Large intestine (tissue), 3 donors: ENCODE measurements at regions not wholly inside any gene's neighbourhood (a gene's known extent, or its start where the extent isn't known, plus 50 kb on each side); places are given as distances from the start of the nearest gene placed in this dataset.
"Not testable (repeated sequence)": the region's sequence is repeated elsewhere in the genome, so short reads cannot be mapped to it uniquely, and the experiment has no call there.

Source experiments
- DNase-seq, 2 donors: peaks; one replicate each; pipeline versions ENCODE4 v3.0.0 to v3.0.0-alpha.2; 2013
- H3K27ac ChIP-seq: one replicate; pipeline ENCODE4 v1.5.1; 2013; ENCODE audit warnings: low read length
- H3K27me3 ChIP-seq: 2 replicates; pipeline ENCODE4 v1.6.1; 2013; ENCODE audit warnings: low read length; ENCODE audit not compliant: control insufficient read depth, insufficient read depth
- H3K36me3 ChIP-seq: 2 replicates; pipeline ENCODE4 v1.6.1; 2013; ENCODE audit warnings: low read length; ENCODE audit not compliant: control insufficient read depth, insufficient read depth
- H3K4me1 ChIP-seq: one replicate; pipeline ENCODE4 v1.6.1; 2013; ENCODE audit warnings: low read length; ENCODE audit not compliant: control insufficient read depth, insufficient read depth
- H3K4me3 ChIP-seq: one replicate; pipeline ENCODE4 v1.5.1; 2013; ENCODE audit warnings: low read length
- H3K9me3 ChIP-seq: one replicate; pipeline ENCODE4 v1.6.1; 2013; ENCODE audit warnings: mild to moderate bottlenecking, low read depth, low read length, moderate library complexity; ENCODE audit not compliant: control insufficient read depth
- WGBS: methylation state at CpG from one replicate; pipeline ENCODE4 v1.1.5; 2013; ENCODE audit warnings: low lambda C conversion rate; ENCODE audit not compliant: insufficient coverage; 5-methylcytosine and 5-hydroxymethylcytosine counted together

DNA sequence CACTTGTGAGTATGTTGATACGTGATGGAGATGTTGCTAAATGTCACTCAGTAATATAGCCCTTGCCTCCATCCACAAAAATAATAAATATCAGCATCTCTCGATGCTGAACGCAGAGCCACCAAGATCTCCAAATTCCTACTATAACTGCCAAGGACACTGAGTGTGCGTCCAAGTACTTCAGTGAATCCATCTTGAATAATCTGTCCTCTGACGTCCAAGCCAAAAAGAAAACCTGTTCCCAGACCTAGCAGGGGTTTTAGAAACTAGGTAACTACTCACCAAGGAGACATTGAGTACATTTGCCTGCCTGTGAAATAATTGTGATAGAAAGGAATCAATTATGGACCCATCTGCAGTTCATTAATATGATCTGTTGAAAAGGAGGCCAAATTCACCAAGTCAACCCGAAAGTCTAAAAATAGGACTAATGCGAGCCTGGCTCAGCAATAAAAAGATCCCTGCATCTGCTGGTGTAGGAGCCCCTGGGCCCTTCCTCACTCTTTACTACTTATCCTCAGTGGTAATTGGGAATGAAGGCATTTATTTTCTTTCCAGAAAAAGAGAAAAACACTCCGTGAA lies 226.9 kb upstream of the IRF2BP2 start:
- no peaks in the 10 kb centered on the region for H3K9me3 ChIP-seq
- H3K36me3 ChIP-seq, result no peaks in the 10 kb centered on the region
- no peak overlapping the region for H3K4me3 ChIP-seq
- no peak overlapping the region for H3K27ac ChIP-seq
- WGBS, result 93% methylated on average over 3 of the region's 8 CpGs
- no peaks in the 10 kb centered on the region for H3K27me3 ChIP-seq
- no peaks in the 10 kb centered on the region for H3K4me1 ChIP-seq
- DNase-seq, result no peak

- WGBS, result no CpG with 5 or more reads among the region's 7 CpGs
- Histone ChIP-seq H3K27me3 (no peaks in the 10 kb centered on the region), H3K9me3 (no peaks in the 10 kb centered on the region), H3K4me3 (no peak overlapping the region), H3K4me1 (no peaks in the 10 kb centered on the region), H3K36me3 (no peaks in the 10 kb centered on the region), H3K27ac (no peak overlapping the region)
- no peak for DNase-seq
These were observed 226.2 kb upstream of the IRF2BP2 start for GRCh38 chr1:234836045-234836681.

GRCh38 chr1:234835239-234835638 lies 225.3 kb upstream of the IRF2BP2 start:
- no peak overlapping the region for H3K4me3 ChIP-seq
- no peaks in the 10 kb centered on the region for H3K36me3 ChIP-seq
- no peaks in the 10 kb centered on the region for H3K27me3 ChIP-seq
- no peak overlapping the region for H3K27ac ChIP-seq
- WGBS, result no CpG with 5 or more reads among the region's 2 CpGs
- H3K9me3 ChIP-seq, result no peaks in the 10 kb centered on the region
- H3K4me1 ChIP-seq, result no peaks in the 10 kb centered on the region
- DNase-seq, result no peak

GRCh38 chr1:234833646-234834045 lies 223.7 kb upstream of the IRF2BP2 start:
- no peaks in the 10 kb centered on the region for H3K9me3 ChIP-seq
- H3K4me1 ChIP-seq, result no peaks in the 10 kb centered on the region
- H3K27me3 ChIP-seq, result no peaks in the 10 kb centered on the region
- H3K36me3 ChIP-seq, result no peaks in the 10 kb centered on the region
- WGBS, result 100% methylated on average over 1 of the region's 4 CpGs
- H3K27ac ChIP-seq, result no peak overlapping the region
- no peak for DNase-seq
- H3K4me3 ChIP-seq, result no peak overlapping the region

GRCh38 chr1:234833118-234833517 lies 223.1 kb upstream of the IRF2BP2 start:
- DNase-seq, result no peak
- H3K27ac ChIP-seq, result no peak overlapping the region
- H3K9me3 ChIP-seq, result no peaks in the 10 kb centered on the region
- no CpG with 5 or more reads among the region's 4 CpGs for WGBS
- no peak overlapping the region for H3K4me3 ChIP-seq
- no peaks in the 10 kb centered on the region for H3K4me1 ChIP-seq
- no peaks in the 10 kb centered on the region for H3K36me3 ChIP-seq
- H3K27me3 ChIP-seq, result no peaks in the 10 kb centered on the region

DNA sequence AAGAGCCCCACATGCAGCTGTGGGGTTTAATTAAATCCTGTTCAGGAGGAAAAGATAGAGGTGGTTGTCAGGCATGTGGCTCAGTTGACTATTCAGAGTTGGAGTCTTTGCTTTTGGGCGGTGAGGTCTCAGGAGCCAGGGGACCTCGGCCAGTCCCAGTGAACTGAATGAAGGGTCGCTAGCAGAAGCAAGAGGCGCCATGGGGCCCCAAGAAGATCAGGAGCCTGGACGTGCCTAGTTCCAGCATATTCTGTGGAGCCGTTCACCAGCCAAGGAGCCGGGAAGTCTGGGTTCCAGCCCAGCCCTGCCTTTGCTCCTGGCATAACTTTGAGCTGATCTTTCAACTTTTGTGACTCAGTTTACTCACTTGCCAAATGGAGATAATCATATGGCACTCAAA lies 217.7 kb upstream of the IRF2BP2 start:
- no peak overlapping the region for H3K27ac ChIP-seq
- H3K27me3 ChIP-seq, result no peaks in the 10 kb centered on the region
- peaks cover 37% of the 10 kb centered on the region for H3K4me1 ChIP-seq
- H3K36me3 ChIP-seq, result no peaks in the 10 kb centered on the region
- WGBS, result no CpG with 5 or more reads among the region's 7 CpGs
- H3K9me3 ChIP-seq, result no peaks in the 10 kb centered on the region
- no peak for DNase-seq
- no peak overlapping the region for H3K4me3 ChIP-seq

GRCh38 chr1:234827181-234827580 lies 217.2 kb upstream of the IRF2BP2 start:
- Histone ChIP-seq H3K27ac (no peak overlapping the region), H3K4me1 (peaks cover 42% of the 10 kb centered on the region), H3K27me3 (no peaks in the 10 kb centered on the region), H3K36me3 (no peaks in the 10 kb centered on the region), H3K9me3 (no peaks in the 10 kb centered on the region), H3K4me3 (no peak overlapping the region)
- no peak for DNase-seq
- WGBS, result no CpG with 5 or more reads among the region's 1 CpG

- no peak for DNase-seq
- Histone ChIP-seq H3K4me3 (no peak overlapping the region), H3K36me3 (no peaks in the 10 kb centered on the region), H3K9me3 (no peaks in the 10 kb centered on the region), H3K27ac (peak overlapping the region; percentile 31), H3K27me3 (no peaks in the 10 kb centered on the region), H3K4me1 (peaks cover 42% of the 10 kb centered on the region)
- no CpG with 5 or more reads among the region's 7 CpGs for WGBS
These were observed 216.4 kb upstream of the IRF2BP2 start for GRCh38 chr1:234826352-234826751.

DNA sequence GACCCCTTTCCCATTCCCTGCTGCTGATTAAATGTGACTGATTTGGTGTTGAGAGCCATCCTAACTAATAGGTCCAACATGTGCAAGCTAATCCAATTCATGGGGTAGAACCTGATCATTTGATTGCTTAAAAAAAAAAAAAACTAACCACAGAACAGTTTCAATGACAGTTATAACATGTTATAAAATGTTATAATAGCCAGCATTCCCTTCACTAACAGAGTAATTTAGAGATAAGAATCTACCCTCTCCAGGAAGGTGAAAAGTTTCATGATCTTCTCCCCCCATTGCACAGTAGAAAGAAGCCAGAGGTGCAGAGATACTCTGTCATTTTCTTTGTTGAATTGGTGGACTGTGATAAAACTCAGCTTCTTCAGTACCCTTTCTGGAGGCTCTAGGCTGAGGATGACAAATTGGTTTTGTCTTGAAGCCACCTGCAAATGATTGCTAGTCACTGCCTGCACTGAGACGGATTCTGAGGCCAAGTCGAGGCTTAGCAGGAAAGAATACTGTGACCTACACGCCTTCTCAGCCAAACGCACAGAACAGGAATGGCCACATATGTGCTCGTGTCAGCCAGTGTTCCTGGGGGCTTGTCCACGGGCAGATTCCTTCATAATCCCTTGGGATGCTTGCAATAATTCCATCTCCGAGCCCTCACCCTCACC lies 215.7 kb upstream of the IRF2BP2 start:
- peak in 1 of 2 donors; percentile 51 for DNase-seq
- H3K27ac ChIP-seq, result peak overlapping the region; percentile 31
- H3K9me3 ChIP-seq, result no peaks in the 10 kb centered on the region
- no peaks in the 10 kb centered on the region for H3K27me3 ChIP-seq
- H3K4me3 ChIP-seq, result no peak overlapping the region
- peaks cover 42% of the 10 kb centered on the region for H3K4me1 ChIP-seq
- no CpG with 5 or more reads among the region's 7 CpGs for WGBS
- no peaks in the 10 kb centered on the region for H3K36me3 ChIP-seq

DNA sequence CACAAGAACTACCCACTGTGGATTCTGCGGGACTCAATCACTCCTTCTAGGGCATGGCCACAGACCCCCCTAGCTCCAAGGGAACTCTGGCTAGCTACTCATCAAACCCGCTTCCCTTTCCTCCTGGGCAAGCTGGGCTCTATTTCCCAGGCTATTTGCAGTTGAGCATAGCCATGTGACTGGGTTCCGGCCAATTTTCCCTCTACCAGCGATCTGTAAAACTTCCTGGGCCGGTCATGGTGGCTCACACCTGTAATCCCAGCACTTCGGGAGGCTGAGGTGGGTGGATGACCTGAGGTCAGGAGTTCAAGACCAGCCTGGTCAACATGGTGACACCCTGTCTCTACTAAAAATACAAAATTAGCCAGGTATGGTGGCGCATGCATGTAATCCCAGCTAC lies 214.9 kb upstream of the IRF2BP2 start:
- H3K27me3 ChIP-seq, H3K4me3 ChIP-seq, H3K9me3 ChIP-seq, H3K36me3 ChIP-seq, DNase-seq: not testable (repeated sequence)
- WGBS, result no CpG with 5 or more reads among the region's 7 CpGs
- peaks cover 42% of the 10 kb centered on the region for H3K4me1 ChIP-seq
- peak overlapping the region; percentile 31 for H3K27ac ChIP-seq
